SK-N-SH treated with all-trans-retinoic acid at 6 μM for 48 hours (cell line): ENCODE measurements at regions not wholly inside any gene's neighbourhood (a gene's known extent, or its start where the extent isn't known, plus 50 kb on each side); places are given as distances from the start of the nearest gene placed in this dataset.

Source experiments
- ATAC-seq: fragments of 200-7000 bp; cut with Tn5 transposase; 3 replicates; pipeline ENCODE4 v1.9.1; 2020; ENCODE audit warnings: mild to moderate bottlenecking, moderate library complexity
- ARNTL ChIP-seq: fragments of 450-650 bp; formaldehyde crosslinking; IDR thresholded peaks from 2 replicates; pipeline ENCODE4 v1.5.0; 2020; ENCODE audit warnings: low read depth, mild to moderate bottlenecking, moderate library complexity, borderline replicate concordance
- BACH2 ChIP-seq: fragments of 250-450 bp; sonication (Bioruptor Pico); IDR thresholded peaks from 2 replicates; pipeline ENCODE4 v1.9.0; 2021; ENCODE audit warnings: mild to moderate bottlenecking, borderline replicate concordance
- CREB5 ChIP-seq: fragments of 250-450 bp; sonication (Bioruptor Pico); IDR thresholded peaks from 2 replicates; pipeline ENCODE4 v1.5.1; 2020; ENCODE audit warnings: low read depth, mild to moderate bottlenecking, moderate library complexity
- CSDC2 ChIP-seq: fragments of 250-450 bp; sonication (Bioruptor Pico); IDR thresholded peaks from 2 replicates; pipeline ENCODE4 v1.5.0; 2020; ENCODE audit warnings: mild to moderate bottlenecking, moderate library complexity
- GLIS3 ChIP-seq: fragments of 250-450 bp; sonication (Bioruptor Pico); IDR thresholded peaks from 2 replicates; pipeline ENCODE4 v1.5.0; 2020; ENCODE audit warnings: mild to moderate bottlenecking, moderate library complexity
- OSR1 ChIP-seq: fragments of 250-450 bp; sonication (Bioruptor Pico); IDR thresholded peaks from 2 replicates; pipeline ENCODE4 v1.8.0; 2022; ENCODE audit warnings: moderate library complexity, mild to moderate bottlenecking, inconsistent platforms
- PATZ1 ChIP-seq: fragments of 250-450 bp; sonication (Bioruptor Pico); IDR thresholded peaks from 2 replicates; pipeline ENCODE4 v1.8.0; 2020; ENCODE audit warnings: mild to moderate bottlenecking, moderate library complexity, borderline replicate concordance
- RARB ChIP-seq: fragments of 250-450 bp; sonication (Bioruptor Pico); IDR thresholded peaks from 2 replicates; pipeline ENCODE4 v1.8.0; 2021; ENCODE audit warnings: mild to moderate bottlenecking, moderate library complexity
- TOX ChIP-seq: fragments of 250-450 bp; sonication (Bioruptor Pico); IDR thresholded peaks from 2 replicates; pipeline ENCODE4 v1.8.0; 2021; ENCODE audit warnings: mild to moderate bottlenecking, moderate library complexity, borderline replicate concordance
- TSHZ2 ChIP-seq: fragments of 250-450 bp; sonication (Bioruptor Pico); IDR thresholded peaks from 2 replicates; pipeline ENCODE4 v1.5.0; 2020; ENCODE audit warnings: mild to moderate bottlenecking, moderate library complexity
- ZC3H10 ChIP-seq: fragments of 250-450 bp; sonication (Bioruptor Pico); IDR thresholded peaks from 2 replicates; pipeline ENCODE4 v1.5.1; 2021; ENCODE audit warnings: mild to moderate bottlenecking, moderate library complexity
- ZFP3 ChIP-seq: fragments of 250-450 bp; sonication (Bioruptor Pico); IDR thresholded peaks from 2 replicates; pipeline ENCODE4 v1.5.0; 2020; ENCODE audit warnings: mild to moderate bottlenecking, moderate library complexity
- ZFP30 ChIP-seq: fragments of 450-650 bp; formaldehyde crosslinking; IDR thresholded peaks from 2 replicates; pipeline ENCODE4 v1.5.0; 2022; ENCODE audit warnings: mild to moderate bottlenecking, moderate library complexity
- ZNF565 ChIP-seq: fragments of 450-650 bp; formaldehyde crosslinking; conservative IDR thresholded peaks from 2 replicates; pipeline ENCODE4 v1.5.0; 2020; ENCODE audit warnings: low read depth, mild to moderate bottlenecking, moderate library complexity
- ZNF70 ChIP-seq: fragments of 450-650 bp; formaldehyde crosslinking; IDR thresholded peaks from 2 replicates; pipeline ENCODE4 v1.5.0; 2020; ENCODE audit warnings: mild to moderate bottlenecking, moderate library complexity
- ZNF8 ChIP-seq: fragments of 450-650 bp; formaldehyde crosslinking; IDR thresholded peaks from 2 replicates; pipeline ENCODE4 v1.5.0; 2020; ENCODE audit warnings: mild to moderate bottlenecking, moderate library complexity

GRCh38 chr6:54465649-54466300, 157.5 kb downstream of the TINAG start:
- ATAC-seq, result no peak
- no peak for TF ChIP-seq CSDC2
- TF ChIP-seq BACH2 (CRISPR knock-in tag), result no peak
- TF ChIP-seq TSHZ2 (CRISPR knock-in tag), result no peak
- no peak for TF ChIP-seq ZFP3 (CRISPR knock-in tag)

GRCh38 chr6:54467384-54467783, 159.1 kb downstream of the TINAG start:
- TF ChIP-seq CREB5 (CRISPR knock-in tag) (no peak), BACH2 (CRISPR knock-in tag) (no peak), ARNTL (CRISPR knock-in tag) (no peak), TSHZ2 (CRISPR knock-in tag) (no peak)
- ATAC-seq, result no peak

GRCh38 chr6:54473328-54473727, 165.1 kb downstream of the TINAG start:
- TF ChIP-seq PATZ1 (CRISPR knock-in tag) (no peak), GLIS3 (CRISPR knock-in tag) (no peak), OSR1 (CRISPR knock-in tag) (no peak), RARB (CRISPR knock-in tag) (no peak), ZFP3 (CRISPR knock-in tag) (no peak), TSHZ2 (CRISPR knock-in tag) (no peak), ZNF565 (CRISPR knock-in tag) (no peak), ZNF8 (CRISPR knock-in tag) (no peak), ARNTL (CRISPR knock-in tag) (no peak), ZNF70 (CRISPR knock-in tag) (no peak), ZC3H10 (CRISPR knock-in tag) (no peak), CSDC2 (no peak), ZFP30 (no peak), TOX (CRISPR knock-in tag) (no peak)
- TF ChIP-seq, all 23 proteins: peak for 0
- ATAC-seq, result no peak
